ENCODE measurements at regions not wholly inside any gene's neighbourhood (a gene's known extent, or its start where the extent isn't known, plus 50 kb on each side); places are given as distances from the start of the nearest gene placed in this dataset.

- DNase-seq (ENCODE audit: low read depth, low spot score) = no peak
- POLR2A ChIA-PET = no interaction called here
- CTCF ChIA-PET = no interaction called here
- no peak for TF ChIP-seq CTCF (IDR thresholded peaks at IDR 0.05; ENCODE audit: insufficient read depth, low read length, missing control alignments)
- H3K4me3 ChIP-seq (ENCODE audit: low read depth, low read length) = no peak overlapping the region
Measured at GRCh38 chr17:11056926-11057325, 184.1 kb upstream of the SHISA6 start.

GRCh38 chr17:11053846-11054245 is 187.2 kb upstream of the SHISA6 start:
- TF ChIP-seq CTCF (IDR thresholded peaks at IDR 0.05; ENCODE audit: insufficient read depth, low read length, missing control alignments) = no peak
- CTCF ChIA-PET = no interaction called here
- no peak for DNase-seq (ENCODE audit: low read depth, low spot score)
- H3K4me3 ChIP-seq (ENCODE audit: low read depth, low read length) = no peak overlapping the region
- POLR2A ChIA-PET = no interaction called here

GRCh38 chr17:11049539-11049938 is 191.5 kb upstream of the SHISA6 start:
- no peak for DNase-seq (ENCODE audit: low read depth, low spot score)
- CTCF ChIA-PET = no interaction called here
- H3K4me3 ChIP-seq (ENCODE audit: low read depth, low read length) = no peak overlapping the region
- POLR2A ChIA-PET = no interaction called here
- no peak for TF ChIP-seq CTCF (IDR thresholded peaks at IDR 0.05; ENCODE audit: insufficient read depth, low read length, missing control alignments)

GRCh38 chr17:11047228-11047627 is 193.8 kb upstream of the SHISA6 start:
- ChIA-PET CTCF (no interaction called here), POLR2A (no interaction called here)
- no peak for TF ChIP-seq CTCF (IDR thresholded peaks at IDR 0.05; ENCODE audit: insufficient read depth, low read length, missing control alignments)
- no peak overlapping the region for H3K4me3 ChIP-seq (ENCODE audit: low read depth, low read length)
- DNase-seq (ENCODE audit: low read depth, low spot score) = no peak

GRCh38 chr17:11039342-11039741 is 201.5 kb upstream of the PIRT start:
- no peak for DNase-seq (ENCODE audit: low read depth, low spot score)
- H3K4me3 ChIP-seq (ENCODE audit: low read depth, low read length) = no peak overlapping the region
- ChIA-PET POLR2A (no interaction called here), CTCF (no interaction called here)
- TF ChIP-seq CTCF (IDR thresholded peaks at IDR 0.05; ENCODE audit: insufficient read depth, low read length, missing control alignments) = no peak

GRCh38 chr17:11035681-11036080 is 197.8 kb upstream of the PIRT start:
- H3K4me3 ChIP-seq (ENCODE audit: low read depth, low read length) = no peak overlapping the region
- TF ChIP-seq CTCF (IDR thresholded peaks at IDR 0.05; ENCODE audit: insufficient read depth, low read length, missing control alignments) = no peak
- ChIA-PET CTCF (no interaction called here), POLR2A (no interaction called here)
- no peak for DNase-seq (ENCODE audit: low read depth, low spot score)
